T-helper 17 cell (primary cell): ENCODE measurements at regions not wholly inside any gene's neighbourhood (a gene's known extent, or its start where the extent isn't known, plus 50 kb on each side); places are given as distances from the start of the nearest gene placed in this dataset.
"Not testable (repeated sequence)": the region's sequence is repeated elsewhere in the genome, so short reads cannot be mapped to it uniquely, and the experiment has no call there.

Experiments used
- ATAC-seq: fragments of 150-1000 bp; cut with Tn5 transposase; 2 replicates; pipeline ENCODE4 v1.10.0; 2021; ENCODE audit warnings: mild to moderate bottlenecking, moderate library complexity
- DNase-seq, 3 donors: peaks; one replicate each; pipeline versions ENCODE4 v3.0.0 to v3.0.0-alpha.2; 2020 to 2021
- H3K9me3 ChIP-seq: one replicate; pipeline ENCODE4 v1.7.0; 2013; ENCODE audit warnings: low read length, mild to moderate bottlenecking; ENCODE audit not compliant: control insufficient read depth, poor library complexity, severe bottlenecking
- H3K27ac Mint-ChIP-seq: one replicate; pipeline ENCODE4 v1.8.0; 2022; ENCODE audit warnings: mild to moderate bottlenecking, moderate library complexity, mixed read lengths
- H3K27me3 Mint-ChIP-seq: one replicate; pipeline ENCODE4 v1.8.0; 2022; ENCODE audit warnings: mixed read lengths
- H3K36me3 Mint-ChIP-seq: one replicate; pipeline ENCODE4 v1.8.0; 2022; ENCODE audit warnings: low read depth, mixed read lengths
- H3K4me1 Mint-ChIP-seq: one replicate; pipeline ENCODE4 v1.8.0; 2022; ENCODE audit warnings: mild to moderate bottlenecking, mixed read lengths
- H3K4me3 Mint-ChIP-seq: one replicate; pipeline ENCODE4 v1.8.0; 2022; ENCODE audit warnings: mild to moderate bottlenecking, moderate library complexity, mixed read lengths

DNA sequence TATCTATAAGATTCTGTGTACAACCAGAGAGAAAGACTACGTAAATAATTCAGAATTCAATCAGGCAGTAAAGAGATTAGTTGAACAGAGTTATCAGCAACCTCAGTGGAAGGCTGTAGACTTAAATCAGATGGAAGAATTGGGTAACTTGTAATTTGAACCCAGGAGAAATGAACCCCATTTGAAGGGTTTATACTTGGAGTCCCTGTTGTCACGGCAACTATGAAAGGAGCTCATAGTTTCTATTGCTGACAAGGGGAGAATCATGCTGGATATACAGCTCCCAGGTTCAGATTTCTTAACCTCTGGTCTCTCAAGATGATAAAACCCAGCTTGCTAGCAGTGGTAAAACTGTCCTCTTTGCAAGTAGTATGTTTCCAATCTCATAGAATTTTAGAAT is 54.4 kb upstream of the BMP4 start:
- Mint-ChIP-seq H3K36me3 (no peaks in the 10 kb centered on the region), H3K4me3 (no peak overlapping the region), H3K4me1 (no peaks in the 10 kb centered on the region), H3K27ac (no peak overlapping the region), H3K27me3 (peaks cover 5% of the 10 kb centered on the region)
- H3K9me3 ChIP-seq, result peaks cover 4% of the 10 kb centered on the region
- ATAC-seq, result no peak
- no peak for DNase-seq

DNA sequence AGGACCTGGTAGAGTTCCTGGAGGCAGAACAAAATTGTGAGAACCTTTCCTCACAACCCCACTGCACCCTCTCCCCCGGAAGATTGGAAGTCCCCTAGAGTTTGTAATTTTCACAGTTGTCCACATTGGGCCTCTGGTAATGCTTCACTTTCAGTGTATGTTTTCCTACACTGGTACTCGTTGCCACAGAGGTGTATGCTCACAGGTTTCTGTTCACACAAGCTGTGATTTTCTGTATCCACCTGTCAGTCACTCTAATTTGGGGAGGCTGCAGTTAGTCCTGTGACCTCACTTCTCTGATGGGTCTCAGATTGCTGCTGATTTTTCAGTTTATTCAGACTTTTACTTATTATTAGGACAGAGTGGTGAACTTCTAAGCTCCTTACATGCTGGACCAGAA is 66.4 kb upstream of the BMP4 start:
- H3K27ac Mint-ChIP-seq, result no peak overlapping the region
- no peak for ATAC-seq
- H3K36me3 Mint-ChIP-seq, result no peaks in the 10 kb centered on the region
- no peaks in the 10 kb centered on the region for H3K4me1 Mint-ChIP-seq
- H3K9me3 ChIP-seq, result no peaks in the 10 kb centered on the region
- no peaks in the 10 kb centered on the region for H3K27me3 Mint-ChIP-seq
- no peak for DNase-seq
- no peak overlapping the region for H3K4me3 Mint-ChIP-seq

DNA sequence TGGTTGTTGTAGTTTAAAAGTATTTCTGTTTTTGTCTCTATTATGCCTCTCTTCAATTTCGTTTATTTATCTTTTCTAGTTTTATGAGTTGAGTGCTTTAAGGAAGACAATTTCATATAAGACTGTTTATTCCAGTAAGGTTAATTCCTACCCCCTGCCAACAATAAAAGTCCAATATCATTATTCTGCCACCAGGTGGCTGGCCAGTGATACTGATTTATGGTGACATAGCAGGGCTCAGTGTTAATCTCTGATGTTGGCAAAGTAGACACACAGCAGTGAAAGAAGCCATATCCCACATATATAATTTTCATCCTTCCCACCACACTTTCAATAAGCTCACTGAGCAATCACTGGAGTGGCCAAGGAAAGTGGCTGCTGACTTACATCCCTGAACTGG is 69.0 kb upstream of the BMP4 start:
- no peaks in the 10 kb centered on the region for H3K36me3 Mint-ChIP-seq

DNA sequence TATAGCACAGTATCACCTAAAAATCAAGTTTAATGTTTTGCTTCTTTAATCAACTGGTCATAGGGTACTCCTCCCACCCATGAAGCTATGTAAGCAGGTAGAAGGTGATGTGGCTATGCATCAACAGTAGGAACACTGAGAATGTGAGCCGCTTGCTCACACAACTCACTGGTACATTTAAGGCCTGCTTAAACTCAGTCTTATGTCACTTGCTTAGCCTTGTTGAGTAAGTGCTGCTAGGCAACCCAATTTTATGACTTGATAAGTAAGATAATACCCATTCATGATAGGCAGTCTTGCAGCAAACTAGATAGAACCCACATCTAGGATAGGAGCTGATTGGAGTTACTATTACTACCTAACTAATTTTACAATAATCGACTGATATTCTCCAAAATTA is 70.0 kb upstream of the BMP4 start:
- Mint-ChIP-seq H3K27ac (no peak overlapping the region), H3K27me3 (no peaks in the 10 kb centered on the region), H3K4me3 (no peak overlapping the region), H3K36me3 (no peaks in the 10 kb centered on the region), H3K4me1 (no peaks in the 10 kb centered on the region)
- DNase-seq, result no peak
- no peaks in the 10 kb centered on the region for H3K9me3 ChIP-seq
- no peak for ATAC-seq

More for the DNA sequence above, 69.0 kb upstream of the BMP4 start:
- H3K27me3 Mint-ChIP-seq, result no peaks in the 10 kb centered on the region
- no peak overlapping the region for H3K4me3 Mint-ChIP-seq
- H3K27ac Mint-ChIP-seq, result no peak overlapping the region
- DNase-seq (no peak), ATAC-seq (no peak)
- no peaks in the 10 kb centered on the region for H3K9me3 ChIP-seq
- H3K4me1 Mint-ChIP-seq, result no peaks in the 10 kb centered on the region

DNA sequence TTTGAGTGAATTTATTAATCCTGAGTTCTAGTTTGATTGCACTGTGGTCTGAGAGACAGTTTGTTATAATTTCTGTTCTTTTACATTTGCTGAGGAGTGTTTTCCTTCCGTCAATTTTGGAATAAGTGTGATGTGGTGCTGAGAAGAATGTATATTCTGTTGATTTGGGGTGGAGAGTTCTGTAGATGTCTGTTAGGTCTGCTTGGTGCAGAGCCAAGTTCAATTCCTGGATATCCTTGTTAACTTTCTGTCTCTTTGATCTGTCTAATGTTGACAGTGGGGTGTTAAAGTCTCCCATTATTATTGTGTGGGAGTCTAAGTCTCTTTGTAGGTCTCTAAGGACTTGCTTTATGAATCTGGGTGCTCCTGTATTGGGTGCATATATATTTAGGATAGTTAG is 74.4 kb upstream of the BMP4 start:
- H3K36me3 Mint-ChIP-seq, H3K27me3 Mint-ChIP-seq, H3K4me3 Mint-ChIP-seq, ATAC-seq, DNase-seq, H3K4me1 Mint-ChIP-seq, H3K9me3 ChIP-seq, H3K27ac Mint-ChIP-seq: not testable (repeated sequence)

DNA sequence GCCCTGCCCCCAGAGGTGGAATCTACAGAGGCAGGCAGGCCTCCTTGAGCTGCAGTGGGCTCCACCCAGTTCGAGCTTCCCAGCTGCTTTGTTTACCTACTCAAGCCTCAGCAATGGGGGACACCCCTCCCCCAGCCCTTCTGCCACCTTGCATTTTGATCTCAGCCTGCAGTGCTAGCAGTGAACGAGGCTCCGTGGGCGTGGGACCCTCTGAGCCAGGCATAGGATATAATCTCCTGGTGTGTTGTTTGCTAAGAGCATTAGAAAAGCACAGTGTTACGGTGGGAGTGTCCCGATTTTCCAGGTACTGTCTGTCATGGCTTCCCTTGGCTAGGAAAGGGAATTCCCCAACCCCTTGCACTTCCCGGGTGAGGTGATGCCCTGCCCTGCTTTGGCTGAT is 76.7 kb upstream of the BMP4 start:
- not testable (repeated sequence) for H3K4me1 Mint-ChIP-seq, H3K4me3 Mint-ChIP-seq, H3K36me3 Mint-ChIP-seq, H3K27ac Mint-ChIP-seq, H3K9me3 ChIP-seq, H3K27me3 Mint-ChIP-seq, ATAC-seq, DNase-seq

DNA sequence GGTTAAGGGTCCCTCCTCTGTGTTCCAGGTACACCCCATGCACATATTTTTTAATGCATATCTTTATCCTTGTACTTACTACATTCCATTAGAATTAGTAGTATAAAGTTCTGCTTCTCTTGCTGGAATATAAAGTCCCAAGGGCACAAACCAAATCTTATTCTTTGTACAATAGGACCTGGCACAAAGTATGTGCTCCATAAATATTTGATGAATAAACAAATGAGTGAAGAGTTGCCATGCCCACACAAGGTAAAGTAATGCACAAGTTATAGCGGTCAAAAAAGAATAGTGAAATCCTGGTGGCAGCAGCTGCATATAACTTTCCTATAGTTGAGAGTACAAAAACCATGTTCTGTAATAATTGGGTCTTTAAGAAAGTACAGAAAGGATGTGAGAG is 82.1 kb upstream of the BMP4 start:
- no peaks in the 10 kb centered on the region for H3K27me3 Mint-ChIP-seq
- no peaks in the 10 kb centered on the region for H3K9me3 ChIP-seq
- no peaks in the 10 kb centered on the region for H3K4me1 Mint-ChIP-seq
- DNase-seq (no peak), ATAC-seq (no peak)
- H3K27ac Mint-ChIP-seq, result no peak overlapping the region
- no peak overlapping the region for H3K4me3 Mint-ChIP-seq
- no peaks in the 10 kb centered on the region for H3K36me3 Mint-ChIP-seq

DNA sequence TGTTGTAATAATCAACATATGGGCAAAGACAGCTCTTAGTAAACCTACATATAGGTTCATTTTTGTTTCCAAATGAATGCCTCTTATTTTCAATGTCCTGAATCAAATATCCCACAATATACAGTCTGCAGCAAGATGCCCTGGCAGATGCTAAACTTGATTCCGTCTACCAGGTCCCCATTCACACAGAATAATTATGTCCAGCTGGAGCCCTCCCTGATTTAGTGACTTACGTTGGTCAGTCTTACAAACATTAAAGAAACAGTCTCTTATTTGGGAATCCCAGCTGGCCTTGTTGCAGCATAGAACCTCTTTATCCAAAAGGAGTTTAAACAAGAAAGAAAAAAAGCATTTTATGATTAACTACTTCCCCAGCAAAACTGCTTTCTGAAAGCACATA is 82.7 kb upstream of the BMP4 start:
- ATAC-seq (no peak), DNase-seq (no peak)
- no peaks in the 10 kb centered on the region for H3K4me1 Mint-ChIP-seq
- H3K4me3 Mint-ChIP-seq, result no peak overlapping the region
- H3K9me3 ChIP-seq, result no peaks in the 10 kb centered on the region
- H3K27me3 Mint-ChIP-seq, result no peaks in the 10 kb centered on the region
- no peaks in the 10 kb centered on the region for H3K36me3 Mint-ChIP-seq
- H3K27ac Mint-ChIP-seq, result no peak overlapping the region

DNA sequence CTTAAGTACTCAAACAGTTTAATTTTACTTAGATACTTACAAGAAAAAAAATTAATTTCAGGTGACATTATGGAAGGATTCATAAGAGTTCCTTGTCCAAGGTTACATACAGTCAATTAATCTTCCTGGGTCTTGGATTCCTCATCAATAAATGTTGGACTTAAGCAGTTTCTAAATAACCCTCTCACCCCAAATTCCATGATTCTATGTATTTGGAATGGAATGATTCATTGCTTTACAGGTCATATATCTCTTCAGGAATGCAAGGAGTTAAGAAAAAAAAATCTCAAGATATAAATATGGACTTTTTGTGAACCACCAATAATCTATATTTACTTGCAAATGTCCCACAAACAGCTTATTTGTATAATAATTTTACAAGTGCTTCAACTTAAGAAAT is 84.2 kb upstream of the BMP4 start:
- ATAC-seq (no peak), DNase-seq (no peak)
- H3K27me3 Mint-ChIP-seq, result no peaks in the 10 kb centered on the region
- H3K27ac Mint-ChIP-seq, result no peak overlapping the region
- no peak overlapping the region for H3K4me3 Mint-ChIP-seq
- H3K4me1 Mint-ChIP-seq, result no peaks in the 10 kb centered on the region
- H3K9me3 ChIP-seq, result no peaks in the 10 kb centered on the region
- H3K36me3 Mint-ChIP-seq, result no peaks in the 10 kb centered on the region

DNA sequence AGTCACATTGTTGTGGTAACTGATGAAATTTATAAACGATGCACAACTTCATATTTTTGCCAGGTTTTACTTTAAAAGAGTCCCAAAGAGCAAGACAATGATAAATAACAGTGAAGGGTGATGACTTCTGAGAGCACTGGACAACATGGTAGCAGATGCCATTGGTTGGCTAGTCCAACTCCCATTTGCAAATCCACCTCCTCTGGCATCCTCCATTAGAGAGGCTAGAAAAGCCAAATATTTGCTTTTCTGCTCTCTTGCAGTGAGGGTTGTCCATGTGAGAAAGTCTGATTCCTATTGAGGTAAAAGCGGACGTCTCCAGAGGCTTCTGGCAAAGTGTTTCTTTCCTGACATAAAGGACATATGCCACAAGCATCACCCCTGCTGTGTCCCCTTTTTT is 89.6 kb upstream of the BMP4 start:
- H3K27me3 Mint-ChIP-seq, result no peaks in the 10 kb centered on the region
- DNase-seq, result no peak
- no peak for ATAC-seq
- no peaks in the 10 kb centered on the region for H3K9me3 ChIP-seq
- H3K4me1 Mint-ChIP-seq, result no peaks in the 10 kb centered on the region
- H3K27ac Mint-ChIP-seq, result no peak overlapping the region
- no peak overlapping the region for H3K4me3 Mint-ChIP-seq
- H3K36me3 Mint-ChIP-seq, result no peaks in the 10 kb centered on the region

DNA sequence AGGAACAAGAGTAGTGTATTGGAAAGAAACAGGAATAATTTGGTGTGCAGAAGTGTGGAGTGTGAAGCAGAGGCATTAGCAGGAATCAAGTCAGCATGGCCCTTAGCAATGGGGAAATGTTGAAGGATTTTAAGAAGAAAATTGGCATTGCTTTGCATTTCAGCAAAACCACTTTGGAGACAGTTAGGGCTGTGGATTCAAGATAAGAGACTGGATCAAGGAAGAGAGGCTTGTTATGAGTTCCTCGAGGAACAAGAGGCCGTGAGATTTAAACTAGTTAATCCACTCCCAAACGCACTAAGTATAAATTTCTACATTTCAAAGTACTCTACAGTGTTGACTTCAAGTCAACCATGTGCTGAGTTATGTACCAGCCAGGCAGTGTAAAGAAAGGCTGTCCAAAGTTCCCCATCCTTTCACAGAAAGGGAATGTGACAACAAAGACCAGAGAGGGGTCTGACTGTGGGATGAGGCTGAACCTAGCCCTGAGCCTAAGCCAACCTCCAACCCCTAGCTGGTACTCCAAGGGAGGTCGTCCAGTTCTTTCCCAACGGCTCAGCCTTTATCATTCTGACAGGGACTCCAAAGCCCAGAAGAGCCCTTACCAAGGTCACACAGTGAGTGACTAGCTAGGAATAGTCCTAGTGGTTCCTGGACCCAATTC is 91.2 kb upstream of the BMP4 start:
- Mint-ChIP-seq H3K36me3 (no peaks in the 10 kb centered on the region), H3K27ac (no peak overlapping the region), H3K4me1 (no peaks in the 10 kb centered on the region), H3K4me3 (no peak overlapping the region), H3K27me3 (no peaks in the 10 kb centered on the region)
- ATAC-seq, result no peak
- no peak for DNase-seq
- H3K9me3 ChIP-seq, result no peaks in the 10 kb centered on the region

DNA sequence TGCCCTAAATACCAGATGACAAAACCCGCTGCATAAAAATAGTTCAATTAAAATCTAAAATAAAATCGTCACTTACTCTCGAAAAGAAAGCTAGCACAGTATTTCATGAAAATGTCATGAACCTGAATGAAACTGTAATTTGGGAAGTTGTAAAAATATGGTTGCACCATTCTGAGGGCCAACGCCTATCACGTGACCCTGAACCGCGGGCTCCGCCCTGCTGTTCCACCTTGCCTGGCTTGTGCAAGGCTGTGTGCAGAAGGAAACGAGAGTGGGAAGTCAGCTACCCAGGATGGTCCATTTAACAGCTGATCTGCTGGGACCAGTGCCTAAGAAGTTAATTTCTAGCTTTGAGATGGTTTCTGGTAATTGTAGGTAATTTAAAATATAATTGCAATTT is 91.7 kb upstream of the BMP4 start:
- Mint-ChIP-seq H3K4me1 (no peaks in the 10 kb centered on the region), H3K27me3 (no peaks in the 10 kb centered on the region), H3K4me3 (no peak overlapping the region), H3K36me3 (no peaks in the 10 kb centered on the region), H3K27ac (no peak overlapping the region)
- H3K9me3 ChIP-seq, result no peaks in the 10 kb centered on the region
- DNase-seq (no peak), ATAC-seq (no peak)

DNA sequence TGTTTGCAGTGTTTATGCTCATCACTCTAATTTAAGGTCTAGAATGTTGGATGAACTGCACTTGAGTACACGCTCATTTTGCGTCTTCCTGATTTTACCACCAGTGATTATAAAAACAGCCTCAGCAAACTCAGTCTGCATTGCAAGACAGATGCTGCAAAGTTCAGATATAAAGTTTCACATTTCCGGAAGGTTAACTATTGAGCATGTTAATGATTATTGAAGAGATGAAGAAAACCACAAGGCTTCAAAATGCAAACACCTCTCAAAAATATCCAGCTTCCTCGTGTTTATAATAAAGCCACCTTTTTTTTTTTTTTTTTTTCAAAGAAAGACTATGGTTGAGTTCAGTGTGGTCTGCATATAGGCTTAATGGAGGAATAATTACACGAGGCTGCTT is 92.1 kb upstream of the BMP4 start:
- no peak overlapping the region for H3K4me3 Mint-ChIP-seq
- ATAC-seq (no peak), DNase-seq (no peak)
- no peak overlapping the region for H3K27ac Mint-ChIP-seq
- H3K9me3 ChIP-seq, result no peaks in the 10 kb centered on the region
- H3K4me1 Mint-ChIP-seq, result no peaks in the 10 kb centered on the region
- H3K36me3 Mint-ChIP-seq, result no peaks in the 10 kb centered on the region
- H3K27me3 Mint-ChIP-seq, result no peaks in the 10 kb centered on the region

DNA sequence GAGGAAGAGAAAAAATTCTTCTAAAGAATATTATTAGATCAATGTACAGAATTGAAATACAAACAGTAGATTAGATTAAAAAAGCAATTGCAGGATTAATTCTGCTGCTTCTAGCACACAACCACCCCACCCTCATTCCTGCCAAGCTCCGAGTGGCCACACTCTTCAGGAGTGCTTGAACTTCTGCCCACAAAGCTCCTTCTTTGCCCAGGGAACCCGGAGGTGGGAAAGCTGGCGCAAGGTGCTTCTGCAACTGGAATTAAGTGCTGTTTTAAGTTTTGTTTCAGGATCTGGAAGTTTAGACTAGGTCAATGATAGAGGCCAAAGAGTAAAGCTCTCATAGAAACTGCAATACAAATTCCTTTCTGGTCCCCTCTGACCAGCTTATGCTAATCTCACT is 94.1 kb upstream of the BMP4 start:
- Mint-ChIP-seq H3K4me1 (no peaks in the 10 kb centered on the region), H3K36me3 (no peaks in the 10 kb centered on the region)
- no peak for ATAC-seq

More for the DNA sequence above, 94.1 kb upstream of the BMP4 start:
- H3K27ac Mint-ChIP-seq, result no peak overlapping the region
- no peaks in the 10 kb centered on the region for H3K9me3 ChIP-seq
- H3K27me3 Mint-ChIP-seq, result no peaks in the 10 kb centered on the region
- no peak for DNase-seq
- no peak overlapping the region for H3K4me3 Mint-ChIP-seq
